ENCODE measurements at regions not wholly inside any gene's neighbourhood (a gene's known extent, or its start where the extent isn't known, plus 50 kb on each side); places are given as distances from the start of the nearest gene placed in this dataset.

DNA sequence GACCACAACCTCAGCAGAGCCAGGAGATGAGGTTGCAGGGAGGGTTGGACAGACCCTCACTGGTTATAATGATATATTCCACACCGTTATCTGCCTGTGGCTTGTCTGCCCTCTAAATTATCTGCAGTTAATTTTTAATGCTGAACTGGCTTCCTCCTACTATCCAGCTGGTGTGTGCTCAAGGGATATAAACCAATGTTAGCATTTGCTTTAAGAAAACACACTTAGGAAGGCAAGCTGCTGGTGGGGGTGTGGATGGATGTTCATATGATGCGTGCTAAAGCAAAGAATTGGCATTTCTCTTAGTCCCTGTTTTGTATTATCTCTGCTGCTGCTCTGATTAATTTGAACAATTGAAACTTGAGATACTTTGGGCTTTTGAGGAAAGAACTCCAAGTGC lies 132.2 kb upstream of the NPVF start:
- no peaks in the 10 kb centered on the region for H3K27me3 ChIP-seq (ENCODE audit: control insufficient read depth, insufficient read depth, low read length)
- no peak for DNase-seq (ENCODE audit: low read depth)
- H3K36me3 ChIP-seq (ENCODE audit: control insufficient read depth, insufficient read depth, low read length): no peaks in the 10 kb centered on the region
- TF ChIP-seq, protein P1, sequence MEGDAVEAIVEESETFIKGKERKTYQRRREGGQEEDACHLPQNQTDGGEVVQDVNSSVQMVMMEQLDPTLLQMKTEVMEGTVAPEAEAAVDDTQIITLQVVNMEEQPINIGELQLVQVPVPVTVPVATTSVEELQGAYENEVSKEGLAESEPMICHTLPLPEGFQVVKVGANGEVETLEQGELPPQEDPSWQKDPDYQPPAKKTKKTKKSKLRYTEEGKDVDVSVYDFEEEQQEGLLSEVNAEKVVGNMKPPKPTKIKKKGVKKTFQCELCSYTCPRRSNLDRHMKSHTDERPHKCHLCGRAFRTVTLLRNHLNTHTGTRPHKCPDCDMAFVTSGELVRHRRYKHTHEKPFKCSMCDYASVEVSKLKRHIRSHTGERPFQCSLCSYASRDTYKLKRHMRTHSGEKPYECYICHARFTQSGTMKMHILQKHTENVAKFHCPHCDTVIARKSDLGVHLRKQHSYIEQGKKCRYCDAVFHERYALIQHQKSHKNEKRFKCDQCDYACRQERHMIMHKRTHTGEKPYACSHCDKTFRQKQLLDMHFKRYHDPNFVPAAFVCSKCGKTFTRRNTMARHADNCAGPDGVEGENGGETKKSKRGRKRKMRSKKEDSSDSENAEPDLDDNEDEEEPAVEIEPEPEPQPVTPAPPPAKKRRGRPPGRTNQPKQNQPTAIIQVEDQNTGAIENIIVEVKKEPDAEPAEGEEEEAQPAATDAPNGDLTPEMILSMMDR (IDR thresholded peaks at IDR 0.05; ENCODE audit: insufficient read depth, low read length, poor library complexity, severe bottlenecking): no peak
- H3K4me3 ChIP-seq (ENCODE audit: low read depth, low read length): no peak overlapping the region

DNA sequence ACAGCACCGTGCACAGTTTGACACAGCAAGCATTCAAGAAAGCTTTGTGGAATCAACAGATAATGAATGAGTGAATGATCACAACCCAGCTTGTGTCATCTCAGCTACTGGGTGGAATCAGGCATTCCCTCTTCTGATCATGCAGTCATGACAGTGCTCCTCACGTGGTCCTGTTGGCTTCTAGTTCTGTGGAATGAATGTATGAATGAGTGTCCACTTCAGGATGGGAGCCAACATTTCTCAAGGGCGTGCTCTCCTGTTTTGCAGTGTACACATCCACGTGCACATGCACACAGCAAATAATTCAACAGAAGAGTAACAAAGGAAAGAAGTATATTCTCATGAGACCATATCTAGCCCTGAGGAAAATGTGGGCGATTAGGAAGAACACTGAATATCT lies 133.1 kb upstream of the NPVF start:
- no peaks in the 10 kb centered on the region for H3K36me3 ChIP-seq (ENCODE audit: control insufficient read depth, insufficient read depth, low read length)
- TF ChIP-seq, protein P1 (IDR thresholded peaks at IDR 0.05; ENCODE audit: insufficient read depth, low read length, poor library complexity, severe bottlenecking): no peak
- H3K27me3 ChIP-seq (ENCODE audit: control insufficient read depth, insufficient read depth, low read length): no peaks in the 10 kb centered on the region
- no peak for DNase-seq (ENCODE audit: low read depth)
- no peak overlapping the region for H3K4me3 ChIP-seq (ENCODE audit: low read depth, low read length)

DNA sequence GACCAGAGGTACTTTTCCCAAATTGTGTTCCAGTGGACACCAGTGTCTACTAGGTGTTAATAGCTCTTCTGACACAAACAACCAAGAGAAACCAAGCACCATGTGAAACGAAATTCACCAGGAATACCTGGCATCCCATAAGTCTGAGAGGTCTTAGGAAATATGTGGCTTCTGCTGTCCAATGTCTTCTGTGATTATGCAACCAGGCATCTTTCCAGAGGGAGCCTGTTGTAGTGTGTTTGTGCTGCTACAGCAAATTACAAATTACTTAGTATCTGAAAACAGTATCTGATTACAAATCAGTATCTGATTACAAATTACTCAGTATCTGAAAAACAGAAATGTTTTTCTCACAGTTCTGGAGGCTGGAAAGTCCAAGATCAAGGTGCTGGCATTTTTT lies 133.6 kb upstream of the NPVF start:
- no peak for DNase-seq (ENCODE audit: low read depth)
- H3K36me3 ChIP-seq (ENCODE audit: control insufficient read depth, insufficient read depth, low read length): no peaks in the 10 kb centered on the region
- no peak overlapping the region for H3K4me3 ChIP-seq (ENCODE audit: low read depth, low read length)
- TF ChIP-seq, protein P1 (IDR thresholded peaks at IDR 0.05; ENCODE audit: insufficient read depth, low read length, poor library complexity, severe bottlenecking): no peak
- no peaks in the 10 kb centered on the region for H3K27me3 ChIP-seq (ENCODE audit: control insufficient read depth, insufficient read depth, low read length)

DNA sequence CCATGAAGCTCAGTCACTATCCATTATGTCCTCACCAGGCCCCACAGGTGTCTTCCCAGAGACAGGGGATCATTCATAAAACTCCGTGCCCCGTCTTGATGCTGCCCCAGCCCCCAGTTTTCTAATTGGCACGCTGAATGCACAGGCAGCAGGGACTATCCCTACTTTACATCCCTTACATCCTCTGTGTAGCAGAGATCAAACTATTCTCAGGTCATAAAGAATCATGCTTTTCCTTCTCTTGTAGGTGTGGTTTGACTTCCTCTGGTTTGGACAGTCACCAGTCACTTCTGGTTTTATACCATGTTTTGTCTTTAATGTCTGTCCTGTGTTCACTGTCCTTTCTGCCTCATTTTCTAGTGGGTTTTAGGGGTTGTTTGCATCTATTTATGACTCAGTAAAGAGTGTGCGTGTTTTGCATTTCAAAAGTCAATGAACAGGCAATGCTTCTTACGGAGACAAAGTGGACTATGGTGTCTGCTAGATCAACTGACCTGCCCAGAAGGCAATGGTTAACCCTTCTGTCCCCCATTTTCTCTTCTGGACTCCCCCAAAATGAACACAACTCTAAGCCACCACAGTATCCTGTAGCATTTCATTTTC lies 140.4 kb upstream of the NPVF start:
- Histone ChIP-seq H3K36me3 (ENCODE audit: control insufficient read depth, insufficient read depth, low read length) (no peaks in the 10 kb centered on the region), H3K27me3 (ENCODE audit: control insufficient read depth, insufficient read depth, low read length) (no peaks in the 10 kb centered on the region), H3K4me3 (ENCODE audit: low read depth, low read length) (no peak overlapping the region)
- DNase-seq (ENCODE audit: low read depth): no peak
- TF ChIP-seq, protein P1 (IDR thresholded peaks at IDR 0.05; ENCODE audit: insufficient read depth, low read length, poor library complexity, severe bottlenecking): no peak

DNA sequence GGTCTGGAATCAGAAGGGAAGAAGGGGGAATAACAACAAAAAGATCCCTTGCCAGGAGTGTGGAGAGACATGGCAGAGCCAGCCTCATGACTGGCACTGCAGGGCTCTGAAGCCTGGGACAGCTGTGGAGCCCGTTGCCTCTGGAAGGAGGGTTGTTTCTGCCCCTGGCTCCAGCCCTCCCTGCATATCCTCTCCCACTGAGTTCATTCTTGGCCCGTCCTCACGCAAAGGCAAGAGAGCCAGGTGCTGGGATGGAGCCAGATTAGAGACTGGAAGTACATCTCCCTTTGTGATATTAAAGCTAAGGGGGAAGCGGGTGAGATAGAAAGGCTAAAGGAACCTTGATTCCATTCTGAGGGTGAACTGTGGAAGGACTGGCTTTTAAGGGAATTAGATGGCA lies 141.5 kb upstream of the NPVF start:
- TF ChIP-seq, protein P1 (IDR thresholded peaks at IDR 0.05; ENCODE audit: insufficient read depth, low read length, poor library complexity, severe bottlenecking): no peak
- DNase-seq (ENCODE audit: low read depth): no peak

DNA sequence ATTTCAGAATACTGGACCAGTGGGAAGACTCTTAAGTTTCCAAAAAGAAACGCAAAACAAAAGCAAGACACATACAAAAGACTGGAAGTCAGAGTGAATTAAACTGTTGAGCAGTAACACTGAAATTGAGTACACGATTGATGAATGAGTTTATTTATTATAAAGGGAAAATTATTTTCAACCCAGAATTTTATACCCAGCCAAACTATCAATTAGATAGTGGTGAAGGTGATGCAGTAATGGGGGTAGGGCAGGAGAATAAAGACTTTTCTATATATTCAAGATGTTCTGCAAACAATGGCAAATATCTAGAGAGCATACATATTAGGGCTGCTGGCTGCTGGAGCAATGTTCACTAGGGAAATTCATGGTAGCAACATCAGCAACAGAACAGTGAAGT lies 143.7 kb upstream of the NPVF start:
- no peaks in the 10 kb centered on the region for H3K36me3 ChIP-seq (ENCODE audit: control insufficient read depth, insufficient read depth, low read length)
- H3K4me3 ChIP-seq (ENCODE audit: low read depth, low read length): no peak overlapping the region
- no peaks in the 10 kb centered on the region for H3K27me3 ChIP-seq (ENCODE audit: control insufficient read depth, insufficient read depth, low read length)
- TF ChIP-seq, protein P1 (IDR thresholded peaks at IDR 0.05; ENCODE audit: insufficient read depth, low read length, poor library complexity, severe bottlenecking): no peak
- DNase-seq (ENCODE audit: low read depth): no peak

More for the DNA sequence above, 141.5 kb upstream of the NPVF start:
- H3K4me3 ChIP-seq (ENCODE audit: low read depth, low read length): no peak overlapping the region
- no peaks in the 10 kb centered on the region for H3K27me3 ChIP-seq (ENCODE audit: control insufficient read depth, insufficient read depth, low read length)
- H3K36me3 ChIP-seq (ENCODE audit: control insufficient read depth, insufficient read depth, low read length): no peaks in the 10 kb centered on the region
